ENCODE measurements at regions not wholly inside any gene's neighbourhood (a gene's known extent, or its start where the extent isn't known, plus 50 kb on each side); places are given as distances from the start of the nearest gene placed in this dataset.

- Histone ChIP-seq H3K4me3 (replicated peaks; ENCODE audit: low read depth, low read length) (no peak overlapping the region), H3K27me3 (replicated peaks; ENCODE audit: control insufficient read depth, insufficient read depth, low read length) (no peaks in the 10 kb centered on the region), H3K36me3 (ENCODE audit: control insufficient read depth, insufficient read depth, low read length) (no peaks in the 10 kb centered on the region)
- no peak for TF ChIP-seq CTCF (IDR thresholded peaks at IDR 0.05; ENCODE audit: insufficient read depth, low read length, poor library complexity, severe bottlenecking)
- DNase-seq (ENCODE audit: extremely low read depth, insufficient read length): no peak
Observed at GRCh38 chr5:17167171-17167891, 50.1 kb upstream of the BASP1 start.
